ENCODE measurements at regions not wholly inside any gene's neighbourhood (a gene's known extent, or its start where the extent isn't known, plus 50 kb on each side); places are given as distances from the start of the nearest gene placed in this dataset.

DNA sequence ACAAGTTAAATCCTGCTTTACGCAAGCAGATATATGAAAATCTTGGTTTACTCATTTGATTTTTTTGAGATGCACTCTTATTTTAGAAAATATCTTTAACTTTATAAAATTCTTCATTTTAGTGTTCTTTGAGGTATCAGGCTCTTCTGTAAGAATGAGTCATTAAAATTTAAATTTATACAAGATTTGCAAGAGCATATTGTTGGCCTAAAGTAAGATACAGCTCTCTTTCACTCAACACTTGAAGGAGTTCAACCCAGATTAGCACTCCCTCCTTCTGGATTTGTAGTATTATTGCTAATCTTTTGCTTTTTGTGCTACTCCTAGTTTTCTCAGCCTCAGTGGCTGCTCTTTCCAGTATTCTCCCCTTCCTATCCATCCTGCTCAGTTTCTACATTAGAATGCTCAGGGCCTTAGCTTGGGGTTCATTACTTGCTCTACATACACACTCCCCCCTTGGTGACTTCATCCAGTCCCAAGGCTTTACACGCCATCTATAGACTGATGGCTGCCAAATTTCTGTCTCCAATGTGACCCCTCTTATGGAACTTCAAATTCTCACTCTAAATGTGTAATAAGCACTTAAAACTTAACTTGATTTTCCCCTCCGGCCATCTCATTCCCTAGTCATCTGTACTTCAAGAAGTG is 425.3 kb upstream of the FANCL start:
- TF ChIP-seq, protein P1, sequence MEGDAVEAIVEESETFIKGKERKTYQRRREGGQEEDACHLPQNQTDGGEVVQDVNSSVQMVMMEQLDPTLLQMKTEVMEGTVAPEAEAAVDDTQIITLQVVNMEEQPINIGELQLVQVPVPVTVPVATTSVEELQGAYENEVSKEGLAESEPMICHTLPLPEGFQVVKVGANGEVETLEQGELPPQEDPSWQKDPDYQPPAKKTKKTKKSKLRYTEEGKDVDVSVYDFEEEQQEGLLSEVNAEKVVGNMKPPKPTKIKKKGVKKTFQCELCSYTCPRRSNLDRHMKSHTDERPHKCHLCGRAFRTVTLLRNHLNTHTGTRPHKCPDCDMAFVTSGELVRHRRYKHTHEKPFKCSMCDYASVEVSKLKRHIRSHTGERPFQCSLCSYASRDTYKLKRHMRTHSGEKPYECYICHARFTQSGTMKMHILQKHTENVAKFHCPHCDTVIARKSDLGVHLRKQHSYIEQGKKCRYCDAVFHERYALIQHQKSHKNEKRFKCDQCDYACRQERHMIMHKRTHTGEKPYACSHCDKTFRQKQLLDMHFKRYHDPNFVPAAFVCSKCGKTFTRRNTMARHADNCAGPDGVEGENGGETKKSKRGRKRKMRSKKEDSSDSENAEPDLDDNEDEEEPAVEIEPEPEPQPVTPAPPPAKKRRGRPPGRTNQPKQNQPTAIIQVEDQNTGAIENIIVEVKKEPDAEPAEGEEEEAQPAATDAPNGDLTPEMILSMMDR (IDR thresholded peaks at IDR 0.05; ENCODE audit: low read length): no peak
- TF ChIP-seq EZH2 (IDR thresholded peaks at IDR 0.05; ENCODE audit: borderline replicate concordance, low read length): no peak

Data from OCI-LY1 (cell line).